Fibroblast of mammary gland (primary cell): ENCODE measurements at regions not wholly inside any gene's neighbourhood (a gene's known extent, or its start where the extent isn't known, plus 50 kb on each side); places are given as distances from the start of the nearest gene placed in this dataset.

Source experiments
- DNase-seq: peaks from one replicate; pipeline ENCODE4 v3.0.0-alpha.2; 2010; ENCODE audit warnings: low read depth
- H3K4me3 ChIP-seq: 2 replicates; pipeline ENCODE4 v1.5.1; 2011; ENCODE audit warnings: low read depth, mild to moderate bottlenecking, low read length, moderate library complexity; ENCODE audit not compliant: control insufficient read depth
- TF ChIP-seq, protein P1 (sequence below): conservative IDR thresholded peaks from 2 replicates; pipeline ENCODE4 v1.5.1; 2011; ENCODE audit warnings: low read depth, low read length, inconsistent platforms; ENCODE audit not compliant: control insufficient read depth, insufficient read depth

DNA sequence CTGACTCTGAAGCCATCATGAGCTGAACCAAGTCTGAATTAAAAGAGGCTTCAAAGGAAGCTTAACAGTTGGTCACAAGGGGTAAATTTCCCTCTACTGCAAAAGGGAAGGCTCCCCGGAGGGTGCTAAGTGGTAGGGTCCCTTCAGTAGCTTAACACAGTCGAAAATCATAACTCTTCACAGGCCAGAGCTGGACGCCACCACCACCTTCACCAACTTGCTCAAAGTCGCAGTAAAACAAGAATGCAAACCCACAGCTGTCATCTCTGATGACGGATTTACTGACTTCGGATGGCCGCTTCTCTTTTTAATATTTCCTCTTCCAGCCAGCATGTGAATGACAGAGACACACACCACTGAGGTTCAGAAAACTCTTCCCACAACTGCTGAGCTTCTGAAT, 144.7 kb upstream of the FBXL4 start:
- no peak overlapping the region for H3K4me3 ChIP-seq
- TF ChIP-seq, protein P1, sequence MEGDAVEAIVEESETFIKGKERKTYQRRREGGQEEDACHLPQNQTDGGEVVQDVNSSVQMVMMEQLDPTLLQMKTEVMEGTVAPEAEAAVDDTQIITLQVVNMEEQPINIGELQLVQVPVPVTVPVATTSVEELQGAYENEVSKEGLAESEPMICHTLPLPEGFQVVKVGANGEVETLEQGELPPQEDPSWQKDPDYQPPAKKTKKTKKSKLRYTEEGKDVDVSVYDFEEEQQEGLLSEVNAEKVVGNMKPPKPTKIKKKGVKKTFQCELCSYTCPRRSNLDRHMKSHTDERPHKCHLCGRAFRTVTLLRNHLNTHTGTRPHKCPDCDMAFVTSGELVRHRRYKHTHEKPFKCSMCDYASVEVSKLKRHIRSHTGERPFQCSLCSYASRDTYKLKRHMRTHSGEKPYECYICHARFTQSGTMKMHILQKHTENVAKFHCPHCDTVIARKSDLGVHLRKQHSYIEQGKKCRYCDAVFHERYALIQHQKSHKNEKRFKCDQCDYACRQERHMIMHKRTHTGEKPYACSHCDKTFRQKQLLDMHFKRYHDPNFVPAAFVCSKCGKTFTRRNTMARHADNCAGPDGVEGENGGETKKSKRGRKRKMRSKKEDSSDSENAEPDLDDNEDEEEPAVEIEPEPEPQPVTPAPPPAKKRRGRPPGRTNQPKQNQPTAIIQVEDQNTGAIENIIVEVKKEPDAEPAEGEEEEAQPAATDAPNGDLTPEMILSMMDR: no peak
- DNase-seq: no peak

DNA sequence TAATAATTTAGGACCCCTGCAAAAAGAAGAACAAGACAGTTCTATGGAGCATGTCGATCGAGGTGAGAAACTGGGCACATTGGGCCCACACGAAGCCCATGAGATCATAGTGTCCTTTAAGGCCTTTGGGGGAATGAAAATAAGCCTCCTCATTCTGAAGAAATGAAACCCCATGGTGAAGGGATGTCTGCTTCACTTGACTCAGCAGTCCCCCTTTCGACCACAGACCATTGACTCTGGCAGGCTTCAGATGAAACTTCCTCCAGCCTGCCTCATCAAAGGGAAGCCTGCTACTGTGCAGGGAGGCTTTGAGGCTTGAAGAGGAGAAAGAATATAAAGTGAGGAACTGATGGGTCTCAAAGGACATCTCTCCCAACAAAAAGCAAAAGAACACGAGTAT, 144.2 kb upstream of the FBXL4 start:
- DNase-seq: no peak
- TF ChIP-seq, protein P1: no peak
- H3K4me3 ChIP-seq: no peak overlapping the region

DNA sequence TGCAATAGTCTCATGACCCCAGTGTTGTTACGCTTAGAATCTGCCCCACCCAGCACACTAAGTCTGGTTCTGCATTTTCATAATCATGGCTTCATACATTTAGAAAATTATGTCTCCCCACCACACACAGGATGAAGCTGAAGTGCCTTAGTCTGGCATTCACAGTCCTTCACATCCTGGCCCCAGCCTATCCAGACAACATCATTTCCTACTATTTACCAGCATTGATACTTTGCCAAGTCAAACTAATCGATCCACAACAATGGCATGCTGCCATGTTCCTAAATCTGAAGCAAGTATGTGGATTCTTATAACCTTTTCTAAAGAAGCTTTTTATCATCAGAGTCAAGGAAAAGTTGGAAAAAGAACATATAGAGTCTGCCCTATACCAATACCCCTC, 132.4 kb upstream of the FBXL4 start:
- no peak for DNase-seq
- no peak overlapping the region for H3K4me3 ChIP-seq
- TF ChIP-seq, protein P1: no peak

DNA sequence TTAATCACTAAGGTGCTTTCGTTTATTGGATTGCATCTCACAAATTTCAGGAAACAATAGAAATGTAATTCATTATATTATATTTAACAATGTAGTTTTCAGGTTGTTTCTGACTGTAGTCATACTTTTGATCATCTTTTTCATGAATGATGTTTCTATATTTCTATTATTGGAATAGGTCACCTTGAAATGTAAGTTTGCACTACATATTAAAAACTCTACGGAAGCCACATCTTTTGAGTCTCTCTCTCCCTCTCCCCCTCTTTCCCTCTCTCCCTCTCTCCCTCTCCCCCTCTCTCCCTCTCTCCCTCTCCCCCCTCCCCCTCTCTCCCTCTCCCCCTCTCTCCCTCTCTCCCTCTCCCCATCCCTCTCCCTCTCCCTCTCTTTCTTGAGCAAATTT, 131.3 kb upstream of the FBXL4 start:
- DNase-seq: no peak
- no peak overlapping the region for H3K4me3 ChIP-seq
- TF ChIP-seq, protein P1: no peak

DNA sequence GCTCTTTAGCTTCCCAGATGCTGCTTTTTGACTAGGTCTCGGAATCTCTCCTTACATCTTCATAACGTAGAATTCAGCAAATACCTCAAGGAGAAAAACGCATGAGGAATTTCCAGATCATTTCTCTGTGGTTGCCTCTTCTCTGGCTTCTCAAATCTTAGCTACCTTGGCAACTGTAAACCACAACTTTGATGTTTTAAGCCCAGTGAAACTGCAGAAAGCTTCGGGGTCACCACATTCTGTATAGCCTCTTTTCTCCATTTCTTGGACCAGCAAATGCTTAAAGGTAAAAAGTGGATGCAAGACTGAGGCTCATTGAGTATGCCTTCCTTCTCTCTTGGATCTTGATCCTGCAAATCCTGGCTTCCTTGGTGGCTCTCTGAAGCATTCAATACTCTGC, 125.5 kb upstream of the FBXL4 start:
- no peak overlapping the region for H3K4me3 ChIP-seq
- TF ChIP-seq, protein P1: no peak
- no peak for DNase-seq

DNA sequence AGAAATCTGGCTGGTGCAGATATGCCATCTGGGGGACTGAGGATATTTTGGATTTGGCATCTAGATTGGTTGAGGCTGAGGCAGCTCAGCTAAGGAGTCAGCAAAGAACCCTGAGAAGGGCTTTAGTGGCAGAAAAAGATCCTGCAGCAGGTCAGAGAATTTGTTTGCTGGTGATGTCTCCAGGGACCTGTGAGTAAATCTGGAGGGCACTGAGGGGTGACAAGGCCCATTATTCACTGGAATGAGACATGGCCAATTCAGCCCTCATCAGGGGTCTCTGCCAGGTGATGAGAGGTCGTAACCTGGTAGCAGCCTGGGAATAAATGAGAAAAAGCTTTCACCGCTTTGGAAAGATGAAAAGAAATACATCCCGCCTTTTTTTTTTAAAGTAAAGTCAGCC, 118.3 kb upstream of the FBXL4 start:
- DNase-seq: no peak
- TF ChIP-seq, protein P1: no peak
- H3K4me3 ChIP-seq: no peak overlapping the region

GRCh38 chr6:99064834-99065233, 117.1 kb upstream of the FBXL4 start:
- TF ChIP-seq, protein P1: no peak
- DNase-seq: no peak

More at GRCh38 chr6:99064834-99065233, 117.1 kb upstream of the FBXL4 start:
- H3K4me3 ChIP-seq: no peak overlapping the region
